Stimulated activated effector memory CD8-positive, alpha-beta T cell treated with anti-CD3 and anti-CD28 coated beads, Interleukin-12 subunit alpha, Interleukin-12 subunit beta, amount 100 ng/mL, for 72 hours (primary cell): ENCODE measurements at regions not wholly inside any gene's neighbourhood (a gene's known extent, or its start where the extent isn't known, plus 50 kb on each side); places are given as distances from the start of the nearest gene placed in this dataset.

Experiments used
- ATAC-seq: fragments of 150-1000 bp; cut with Tn5 transposase; 2 replicates; pipeline ENCODE4 v1.10.0; 2021
- DNase-seq, 2 donors: peaks; one replicate each; pipeline ENCODE4 v3.0.0; 2021 to 2022; ENCODE audit warnings: low spot score in 2 of 2
- H3K27ac Mint-ChIP-seq: one replicate; pipeline ENCODE4 v1.8.0; 2022; ENCODE audit warnings: mild to moderate bottlenecking, mixed read lengths
- H3K36me3 Mint-ChIP-seq: one replicate; pipeline ENCODE4 v1.8.0; 2022; ENCODE audit warnings: mild to moderate bottlenecking, mixed read lengths
- H3K4me1 Mint-ChIP-seq: one replicate; pipeline ENCODE4 v1.8.0; 2022; ENCODE audit warnings: mixed read lengths
- H3K4me3 Mint-ChIP-seq: one replicate; pipeline ENCODE4 v1.8.0; 2022; ENCODE audit warnings: mild to moderate bottlenecking, mixed read lengths
- H3K9me3 Mint-ChIP-seq: one replicate; pipeline ENCODE4 v1.8.0; 2022; ENCODE audit warnings: mixed read lengths

GRCh38 chr6:99768166-99768565, 161.5 kb downstream of the PRDM13 start:
- no peaks in the 10 kb centered on the region for H3K4me1 Mint-ChIP-seq
- H3K36me3 Mint-ChIP-seq: no peaks in the 10 kb centered on the region
- DNase-seq (no peak), ATAC-seq (no peak)
- H3K27ac Mint-ChIP-seq: no peak overlapping the region
- H3K9me3 Mint-ChIP-seq: no peaks in the 10 kb centered on the region
- no peak overlapping the region for H3K4me3 Mint-ChIP-seq

- no peaks in the 10 kb centered on the region for H3K9me3 Mint-ChIP-seq
- H3K36me3 Mint-ChIP-seq: no peaks in the 10 kb centered on the region
- no peak for DNase-seq
- no peaks in the 10 kb centered on the region for H3K4me1 Mint-ChIP-seq
- peak; percentile 21 for ATAC-seq
- H3K27ac Mint-ChIP-seq: no peak overlapping the region
- H3K4me3 Mint-ChIP-seq: no peak overlapping the region
Measured at GRCh38 chr6:99779631-99780555, 173.3 kb downstream of the PRDM13 start.

- H3K27ac Mint-ChIP-seq: no peak overlapping the region
- no peak for DNase-seq
- H3K4me1 Mint-ChIP-seq: no peaks in the 10 kb centered on the region
- H3K4me3 Mint-ChIP-seq: no peak overlapping the region
- no peaks in the 10 kb centered on the region for H3K9me3 Mint-ChIP-seq
- no peaks in the 10 kb centered on the region for H3K36me3 Mint-ChIP-seq
- no peak for ATAC-seq
Measured at GRCh38 chr6:99780556-99780885, 173.9 kb downstream of the PRDM13 start.

- H3K36me3 Mint-ChIP-seq: no peaks in the 10 kb centered on the region
- no peaks in the 10 kb centered on the region for H3K9me3 Mint-ChIP-seq
- no peak overlapping the region for H3K4me3 Mint-ChIP-seq
- DNase-seq (no peak), ATAC-seq (no peak)
- H3K27ac Mint-ChIP-seq: no peak overlapping the region
- H3K4me1 Mint-ChIP-seq: no peaks in the 10 kb centered on the region
Measured at GRCh38 chr6:99789767-99790166, 183.1 kb downstream of the PRDM13 start.

- Mint-ChIP-seq H3K4me1 (no peaks in the 10 kb centered on the region), H3K4me3 (no peak overlapping the region), H3K9me3 (no peaks in the 10 kb centered on the region), H3K36me3 (no peaks in the 10 kb centered on the region), H3K27ac (no peak overlapping the region)
- no peak for ATAC-seq
- DNase-seq: no peak
Measured at GRCh38 chr6:99790679-99791078, 184.0 kb downstream of the PRDM13 start.

GRCh38 chr6:99801805-99802204, 192.2 kb downstream of the MCHR2 start:
- DNase-seq (no peak), ATAC-seq (no peak)
- Mint-ChIP-seq H3K4me1 (no peaks in the 10 kb centered on the region), H3K9me3 (no peaks in the 10 kb centered on the region), H3K36me3 (no peaks in the 10 kb centered on the region), H3K4me3 (no peak overlapping the region), H3K27ac (no peak overlapping the region)

GRCh38 chr6:99802396-99803031, 191.5 kb downstream of the MCHR2 start:
- DNase-seq: no peak
- no peak overlapping the region for H3K27ac Mint-ChIP-seq
- H3K36me3 Mint-ChIP-seq: no peaks in the 10 kb centered on the region
- no peak for ATAC-seq
- H3K9me3 Mint-ChIP-seq: no peaks in the 10 kb centered on the region
- no peak overlapping the region for H3K4me3 Mint-ChIP-seq
- H3K4me1 Mint-ChIP-seq: no peaks in the 10 kb centered on the region

GRCh38 chr6:99808992-99809391, 185.0 kb downstream of the MCHR2 start:
- H3K9me3 Mint-ChIP-seq: no peaks in the 10 kb centered on the region
- H3K27ac Mint-ChIP-seq: no peak overlapping the region
- DNase-seq (no peak), ATAC-seq (no peak)
- H3K36me3 Mint-ChIP-seq: no peaks in the 10 kb centered on the region
- H3K4me1 Mint-ChIP-seq: no peaks in the 10 kb centered on the region
- no peak overlapping the region for H3K4me3 Mint-ChIP-seq

GRCh38 chr6:99810295-99810694, 183.7 kb downstream of the MCHR2 start:
- DNase-seq (no peak), ATAC-seq (no peak)
- H3K27ac Mint-ChIP-seq: no peak overlapping the region
- no peak overlapping the region for H3K4me3 Mint-ChIP-seq
- no peaks in the 10 kb centered on the region for H3K36me3 Mint-ChIP-seq
- no peaks in the 10 kb centered on the region for H3K9me3 Mint-ChIP-seq
- no peaks in the 10 kb centered on the region for H3K4me1 Mint-ChIP-seq

GRCh38 chr6:99810942-99811620, 182.9 kb downstream of the MCHR2 start:
- Mint-ChIP-seq H3K36me3 (no peaks in the 10 kb centered on the region), H3K4me1 (no peaks in the 10 kb centered on the region), H3K4me3 (no peak overlapping the region), H3K27ac (no peak overlapping the region), H3K9me3 (no peaks in the 10 kb centered on the region)
- DNase-seq: no peak
- no peak for ATAC-seq

- Mint-ChIP-seq H3K4me3 (no peak overlapping the region), H3K27ac (no peak overlapping the region), H3K9me3 (no peaks in the 10 kb centered on the region), H3K36me3 (no peaks in the 10 kb centered on the region), H3K4me1 (no peaks in the 10 kb centered on the region)
- DNase-seq: no peak
- no peak for ATAC-seq
Measured at GRCh38 chr6:99811636-99812035, 182.4 kb downstream of the MCHR2 start.

- no peaks in the 10 kb centered on the region for H3K36me3 Mint-ChIP-seq
- no peak for DNase-seq
- H3K27ac Mint-ChIP-seq: no peak overlapping the region
- no peak for ATAC-seq
- H3K4me1 Mint-ChIP-seq: no peaks in the 10 kb centered on the region
- no peak overlapping the region for H3K4me3 Mint-ChIP-seq
- H3K9me3 Mint-ChIP-seq: no peaks in the 10 kb centered on the region
Measured at GRCh38 chr6:99813565-99813964, 180.5 kb downstream of the MCHR2 start.

GRCh38 chr6:99814230-99814928, 179.6 kb downstream of the MCHR2 start:
- ATAC-seq (no peak), DNase-seq (no peak)
- Mint-ChIP-seq H3K27ac (no peak overlapping the region), H3K9me3 (no peaks in the 10 kb centered on the region), H3K36me3 (no peaks in the 10 kb centered on the region), H3K4me1 (no peaks in the 10 kb centered on the region), H3K4me3 (no peak overlapping the region)

- Mint-ChIP-seq H3K4me1 (no peaks in the 10 kb centered on the region), H3K27ac (no peak overlapping the region), H3K4me3 (no peak overlapping the region), H3K9me3 (no peaks in the 10 kb centered on the region), H3K36me3 (no peaks in the 10 kb centered on the region)
- ATAC-seq (no peak), DNase-seq (no peak)
Measured at GRCh38 chr6:99816795-99817194, 177.2 kb downstream of the MCHR2 start.

- no peaks in the 10 kb centered on the region for H3K9me3 Mint-ChIP-seq
- H3K36me3 Mint-ChIP-seq: no peaks in the 10 kb centered on the region
- ATAC-seq: no peak
- no peak overlapping the region for H3K4me3 Mint-ChIP-seq
- no peaks in the 10 kb centered on the region for H3K4me1 Mint-ChIP-seq
- no peak for DNase-seq
- H3K27ac Mint-ChIP-seq: no peak overlapping the region
Measured at GRCh38 chr6:99818161-99818560, 175.9 kb downstream of the MCHR2 start.
